H1 (cell line): ENCODE measurements at regions not wholly inside any gene's neighbourhood (a gene's known extent, or its start where the extent isn't known, plus 50 kb on each side); places are given as distances from the start of the nearest gene placed in this dataset.

Experiments
- CTCF ChIA-PET: fragments of 300-600 bp; sonication (Branson Sonifier 250); formaldehyde crosslinking; loops from one replicate; lab custom pipeline; 2021; ENCODE audit not compliant: partially characterized antibody; lab: Charles Lee
- POLR2A ChIA-PET: fragments of 300-600 bp; sonication (Branson Sonifier 250); formaldehyde crosslinking; loops from one replicate; lab custom pipeline; 2021; ENCODE audit warnings: inconsistent platforms; ENCODE audit not compliant: partially characterized antibody; lab: Charles Lee
- DNase-seq, 2 experiments: peaks; one replicate each; pipeline versions ENCODE4 v3.0.0 to v3.0.0-alpha.2; 2010 to 2022; ENCODE audit warnings: low spot score in 2 of 2, low read depth in 1 of 2, mixed read lengths in 1 of 2
- FAIRE-seq: peaks from 2 replicates; lab custom pipeline; 2011; peaks lifted over from hg19 to GRCh38; lab: Jason Lieb, UNC
- H2AFZ ChIP-seq: 2 replicates; pipeline ENCODE4 v1.8.1; 2012; ENCODE audit warnings: low read length, inconsistent platforms
- H2AK5ac ChIP-seq: 2 replicates; pipeline ENCODE4 v1.6.1; 2013; ENCODE audit warnings: low read depth, low read length
- H2BK120ac ChIP-seq: replicated peaks from 2 replicates; pipeline ENCODE3; 2013; ENCODE audit warnings: low read depth, low read length, inconsistent platforms
- H2BK12ac ChIP-seq: 2 replicates; pipeline ENCODE4 v1.6.1; 2013; ENCODE audit warnings: low read depth, low read length
- H2BK15ac ChIP-seq: 2 replicates; pipeline ENCODE4 v1.6.1; 2013; ENCODE audit warnings: low read length
- H2BK20ac ChIP-seq: 2 replicates; pipeline ENCODE4 v1.6.1; 2013; ENCODE audit warnings: low read length
- H2BK5ac ChIP-seq: 2 replicates; pipeline ENCODE4 v1.6.1; 2013; ENCODE audit warnings: low read depth, low read length
- H3K14ac ChIP-seq: 2 replicates; pipeline ENCODE4 v1.6.1; 2013; ENCODE audit warnings: inconsistent platforms; ENCODE audit not compliant: insufficient read length
- H3K18ac ChIP-seq: 2 replicates; pipeline ENCODE4 v1.6.1; 2013; ENCODE audit warnings: low read length; ENCODE audit errors: extremely low read depth
- H3K23ac ChIP-seq: 2 replicates; pipeline ENCODE4 v1.6.1; 2013; ENCODE audit warnings: inconsistent platforms; ENCODE audit not compliant: insufficient read length
- H3K23me2 ChIP-seq: 2 replicates; pipeline ENCODE4 v1.6.1; 2013; ENCODE audit warnings: low read depth, low read length
- H3K27ac ChIP-seq: 2 replicates; pipeline ENCODE4 v1.6.1; 2011; ENCODE audit warnings: low read depth, low read length, inconsistent platforms
- H3K27me3 ChIP-seq, 4 experiments: replicated peaks in 1 of 4; 1 replicate in 1 of 4; 2 replicates in 3 of 4; pipeline versions ENCODE4 v1.6.1 to v1.8.1; 2011 to 2013; ENCODE audit warnings: low read length in 3 of 4, mild to moderate bottlenecking in 3 of 4, inconsistent platforms in 2 of 4, mixed read lengths in 2 of 4, moderate library complexity in 1 of 4; ENCODE audit not compliant: control insufficient read depth in 3 of 4, insufficient read depth in 3 of 4; ENCODE audit errors: extremely low read depth in 1 of 4
- H3K36me3 ChIP-seq, 4 experiments: 2 replicates each; pipeline versions ENCODE4 v1.6.1 to v1.8.1; 2011 to 2013; ENCODE audit warnings: mild to moderate bottlenecking in 4 of 4, low read length in 3 of 4, moderate library complexity in 2 of 4, control low read depth in 1 of 4, inconsistent platforms in 1 of 4; ENCODE audit not compliant: insufficient read depth in 4 of 4, control insufficient read depth in 2 of 4
- H3K4ac ChIP-seq: replicated peaks from 2 replicates; pipeline ENCODE3; 2013; ENCODE audit warnings: low read length, low read depth, mixed read lengths, inconsistent platforms; ENCODE audit not compliant: insufficient read length
- H3K4me1 ChIP-seq, 4 experiments: replicated peaks in 1 of 4; 1 replicate in 1 of 4; 2 replicates in 3 of 4; pipeline versions ENCODE4 v1.6.1 to v1.8.1; 2011 to 2013; ENCODE audit warnings: low read length in 3 of 4, inconsistent platforms in 2 of 4, mixed read lengths in 1 of 4; ENCODE audit not compliant: insufficient read depth in 4 of 4, control insufficient read depth in 3 of 4
- H3K4me2 ChIP-seq, 2 experiments: 2 replicates each; pipeline versions ENCODE4 v1.6.1 to v1.8.1; 2011 to 2013; ENCODE audit warnings: low read depth in 2 of 2, low read length in 2 of 2, control low read depth in 1 of 2, inconsistent platforms in 1 of 2, mild to moderate bottlenecking in 1 of 2; ENCODE audit not compliant: insufficient read depth in 1 of 2
- H3K4me3 ChIP-seq, 4 experiments: fragments of 200-600, 300-600 bp in 1 of 4; sonication (generic), shearing (Covaris generic), sonication (Bioruptor Twin) in 1 of 4; 2 replicates each; pipeline versions ENCODE4 v1.5.1 to v1.8.1; 2011 to 2016; ENCODE audit warnings: low read length in 4 of 4, low read depth in 3 of 4, control low read depth in 2 of 4, inconsistent platforms in 2 of 4, mild to moderate bottlenecking in 2 of 4, mixed read lengths in 1 of 4, moderate library complexity in 1 of 4; ENCODE audit not compliant: insufficient read depth in 2 of 4; ENCODE audit errors: extremely low read depth in 1 of 4
- H3K56ac ChIP-seq: replicated peaks from 2 replicates; pipeline ENCODE3; 2013; ENCODE audit warnings: low read depth, mild to moderate bottlenecking, mixed read lengths, low read length, inconsistent platforms; ENCODE audit not compliant: insufficient read length
- H3K79me1 ChIP-seq: 2 replicates; pipeline ENCODE4 v1.6.1; 2013; ENCODE audit warnings: low read depth, low read length, control low read depth
- H3K79me2 ChIP-seq, 2 experiments: 2 replicates each; pipeline versions ENCODE4 v1.6.1 to v1.8.1; 2012 to 2013; ENCODE audit warnings: low read length in 2 of 2, mild to moderate bottlenecking in 2 of 2, inconsistent platforms in 1 of 2; ENCODE audit not compliant: insufficient read depth in 2 of 2, control insufficient read depth in 1 of 2
- H3K9ac ChIP-seq, 4 experiments: replicated peaks in 1 of 4; 1 replicate in 1 of 4; 2 replicates in 3 of 4; pipeline versions ENCODE4 v1.6.1 to v1.8.1; 2011 to 2013; ENCODE audit warnings: low read depth in 3 of 4, low read length in 3 of 4, control low read depth in 2 of 4, mild to moderate bottlenecking in 2 of 4, moderate library complexity in 2 of 4, inconsistent platforms in 1 of 4; ENCODE audit errors: extremely low read depth in 1 of 4
- H3K9me3 ChIP-seq, 2 experiments: 2 replicates each; pipeline versions ENCODE4 v1.6.1 to v1.8.1; 2012 to 2013; ENCODE audit warnings: mild to moderate bottlenecking in 2 of 2, moderate library complexity in 2 of 2, control low read depth in 1 of 2, inconsistent platforms in 1 of 2, low read depth in 1 of 2, low read length in 1 of 2, mixed read lengths in 1 of 2; ENCODE audit not compliant: insufficient read depth in 2 of 2
- H4K20me1 ChIP-seq, 2 experiments: replicated peaks in 1 of 2; 2 replicates each; pipeline versions ENCODE3 to v1.8.1; 2011 to 2013; ENCODE audit warnings: inconsistent platforms in 2 of 2, low read length in 2 of 2, mild to moderate bottlenecking in 1 of 2; ENCODE audit not compliant: insufficient read depth in 2 of 2, control insufficient read depth in 1 of 2
- H4K5ac ChIP-seq: 2 replicates; pipeline ENCODE4 v1.6.1; 2013; ENCODE audit warnings: low read length, low read depth, mixed read lengths, inconsistent platforms; ENCODE audit not compliant: insufficient read length
- H4K8ac ChIP-seq: 2 replicates; pipeline ENCODE4 v1.8.0; 2013; ENCODE audit warnings: mild to moderate bottlenecking, moderate library complexity, low read length, inconsistent platforms; ENCODE audit not compliant: insufficient read depth; ENCODE audit errors: extremely low read depth
- H4K91ac ChIP-seq: replicated peaks from 2 replicates; pipeline ENCODE3; 2013; ENCODE audit warnings: low read length, mixed read lengths, inconsistent platforms; ENCODE audit not compliant: insufficient read length
- CBX5 ChIP-seq: fragments of 300-800, 300-1000 bp; sonication (generic); IDR thresholded peaks from 2 replicates; pipeline ENCODE4 v1.7.1; 2016; ENCODE audit warnings: antibody characterized with exemption, low read length, low read depth
- KDM5A ChIP-seq: fragments of 200-600 bp; IDR thresholded peaks from 2 replicates; pipeline ENCODE4 v1.7.1; 2012; ENCODE audit warnings: mild to moderate bottlenecking, low read length, inconsistent platforms, mixed read lengths
- NANOG ChIP-seq: IDR thresholded peaks from 2 replicates; pipeline ENCODE4 v1.6.1; 2011; ENCODE audit warnings: low read length, low read depth, mild to moderate bottlenecking, inconsistent platforms; ENCODE audit not compliant: insufficient read depth, poor library complexity, severe bottlenecking
- TBP ChIP-seq: IDR thresholded peaks from 2 replicates; pipeline ENCODE4 v1.6.1; 2011; ENCODE audit warnings: low read depth, low read length, improper control_type of control experiment
- USF2 ChIP-seq: IDR thresholded peaks from 2 replicates; pipeline ENCODE4 v1.6.1; 2011; ENCODE audit warnings: low read length, improper control_type of control experiment
- WGBS, 2 experiments: shearing (Covaris generic) in 1 of 2; methylation state at CpG; one replicate each; pipeline versions ENCODE4 v1.1.6 to v1.1.7; 2013 to 2015; ENCODE audit warnings: low lambda C conversion rate in 2 of 2, mixed read lengths in 2 of 2, inconsistent platforms in 1 of 2, low coverage in 1 of 2, missing lambda C conversion rate in 1 of 2; ENCODE audit not compliant: insufficient replicate concordance in 2 of 2, insufficient coverage in 1 of 2, insufficient read length in 1 of 2; ENCODE audit errors: extremely low coverage in 1 of 2, missing lambda C conversion rate in 1 of 2; 5-methylcytosine and 5-hydroxymethylcytosine counted together

- peaks cover 0 to 8% (median 0%) of the 10 kb centered on the region in 4 experiments; a peak in 1 of 7 replicates for H3K4me1 ChIP-seq
- H3K9ac ChIP-seq = no peak overlapping the region
- POLR2A ChIA-PET = interaction anchor here (0.7 to 1.3 kb wide), 4 partner anchors 144 to 325 kb away, joined by 3 to 6 read pairs (median 3); partner anchors contain the start of gene SPATS2L
- H2BK15ac ChIP-seq = peak overlapping the region; percentile 31; the same call in 1 of the 2 replicates
- no peaks in the 10 kb centered on the region for H3K23me2 ChIP-seq
- H4K20me1 ChIP-seq = no peaks in the 10 kb centered on the region
- H3K4me3 ChIP-seq = no peak overlapping the region
- H4K8ac ChIP-seq = peak overlapping the region; percentile 81; the same call in 1 of the 2 replicates
- no peak overlapping the region for H3K14ac ChIP-seq
- no peaks in the 10 kb centered on the region for H3K79me2 ChIP-seq
- H2BK12ac ChIP-seq = peak overlapping the region; percentile 94
- FAIRE-seq = peak; percentile 65
- H2BK20ac ChIP-seq = peak overlapping the region; percentile 89; the same call in 1 of the 2 replicates
- no peaks in the 10 kb centered on the region; a peak in 1 of 7 replicates for H3K27me3 ChIP-seq
- H4K91ac ChIP-seq = peak overlapping the region; percentile 67
- H2BK120ac ChIP-seq = peak overlapping the region; percentile 89
- H3K4me2 ChIP-seq = no peak overlapping the region
- CTCF ChIA-PET = interaction anchor here (0.6 to 2.9 kb wide), 30 partner anchors 9 to 428 kb away, joined by 3 to 15 read pairs (median 3); no protein-coding TSS in a partner anchor
- H4K5ac ChIP-seq = peak overlapping the region; percentile 46
- H3K18ac ChIP-seq = peak overlapping the region; percentile 89
- H3K27ac ChIP-seq = no peak overlapping the region
- peak overlapping the region; percentile 96 for H2BK5ac ChIP-seq
- 81% methylated on average over 15 of the region's 15 CpGs; no CpG with 5 or more reads in 1 of the 2 experiments for WGBS, 2 experiments
- H3K9me3 ChIP-seq = 0 out of 4 replicates have a peak, but pooled peaks cover 0 to 3% of the 10 kb centered on the region in 2 experiments
- H3K4ac ChIP-seq = peak overlapping the region; percentile 36
- no peak overlapping the region for H3K56ac ChIP-seq
- DNase-seq = peak; percentile 59 to 83
- H3K23ac ChIP-seq = no peak overlapping the region
- H3K79me1 ChIP-seq = no peaks in the 10 kb centered on the region
- H2AK5ac ChIP-seq = 0 out of 2 replicates have a peak overlapping the region, but pooled peaks have one; percentile 48
- peak overlapping the region; percentile 33; the same call in 1 of the 2 replicates for H2AFZ ChIP-seq
- peaks cover 0 to 5% (median 0%) of the 10 kb centered on the region in 4 experiments; a peak in 1 of 8 replicates for H3K36me3 ChIP-seq
- TF ChIP-seq CBX5 (no peak), KDM5A (no peak), NANOG (peak; percentile 39), TBP (peak; percentile 17; the same call in 1 of the 2 replicates), USF2 (no peak)
These were observed 99.5 kb downstream of the MAIP1 start for GRCh38 chr2:200054681-200055468.
